WTC11 (cell line): ENCODE measurements at regions not wholly inside any gene's neighbourhood (a gene's known extent, or its start where the extent isn't known, plus 50 kb on each side); places are given as distances from the start of the nearest gene placed in this dataset.

Experiments
- CREB1 ChIP-seq: sonication (generic); formaldehyde crosslinking; IDR thresholded peaks from 2 replicates; pipeline ENCODE4 v1.8.0; 2023; ENCODE audit warnings: mild to moderate bottlenecking, missing genetic modification reagents
- CREM ChIP-seq: sonication (generic); formaldehyde crosslinking; IDR thresholded peaks from 2 replicates; pipeline ENCODE4 v1.8.1; 2022; ENCODE audit warnings: mild to moderate bottlenecking, missing genetic modification reagents, moderate library complexity
- ESRRA ChIP-seq: sonication (generic); formaldehyde crosslinking; IDR thresholded peaks from 2 replicates; pipeline ENCODE4 v1.8.1; 2022; ENCODE audit warnings: mild to moderate bottlenecking, missing genetic modification reagents, borderline replicate concordance
- ETV6 ChIP-seq: sonication (generic); formaldehyde crosslinking; IDR thresholded peaks from 2 replicates; pipeline ENCODE4 v1.8.1; 2022; ENCODE audit warnings: mild to moderate bottlenecking, missing genetic modification reagents
- NFATC4 ChIP-seq: fragments of 250-450 bp; sonication (Bioruptor Pico); IDR thresholded peaks from 2 replicates; pipeline ENCODE4 v1.9.0; 2021; ENCODE audit warnings: mild to moderate bottlenecking
- SP1 ChIP-seq: sonication (generic); formaldehyde crosslinking; conservative IDR thresholded peaks from 2 replicates; pipeline ENCODE4 v1.8.1; 2022; ENCODE audit warnings: missing genetic modification reagents
- TEAD4 ChIP-seq: sonication (generic); formaldehyde crosslinking; IDR thresholded peaks from 2 replicates; pipeline ENCODE4 v1.8.0; 2022; ENCODE audit warnings: mild to moderate bottlenecking, missing genetic modification reagents
- ZNF121 ChIP-seq: sonication (generic); formaldehyde crosslinking; IDR thresholded peaks from 2 replicates; pipeline ENCODE4 v1.8.0; 2023; ENCODE audit warnings: missing genetic modification reagents
- TF ChIP-seq, protein P1 (sequence below): fragments of 200-600 bp; IDR thresholded peaks from 2 replicates; pipeline ENCODE4 v1.8.0; 2022; ENCODE audit warnings: antibody characterized with exemption
- TF ChIP-seq, protein P2 (sequence below): sonication (generic); formaldehyde crosslinking; IDR thresholded peaks from 2 replicates; pipeline ENCODE4 v1.8.1; 2023; ENCODE audit warnings: mild to moderate bottlenecking, moderate library complexity, missing genetic modification reagents
- TF ChIP-seq, protein P3 (sequence below): sonication (generic); formaldehyde crosslinking; IDR thresholded peaks from 2 replicates; pipeline ENCODE4 v1.8.0; 2022; ENCODE audit warnings: mild to moderate bottlenecking, missing genetic modification reagents
- TF ChIP-seq, protein P4 (sequence below): sonication (generic); formaldehyde crosslinking; IDR thresholded peaks from 2 replicates; pipeline ENCODE4 v1.8.1; 2023; ENCODE audit warnings: mild to moderate bottlenecking, missing genetic modification reagents, moderate library complexity

DNA sequence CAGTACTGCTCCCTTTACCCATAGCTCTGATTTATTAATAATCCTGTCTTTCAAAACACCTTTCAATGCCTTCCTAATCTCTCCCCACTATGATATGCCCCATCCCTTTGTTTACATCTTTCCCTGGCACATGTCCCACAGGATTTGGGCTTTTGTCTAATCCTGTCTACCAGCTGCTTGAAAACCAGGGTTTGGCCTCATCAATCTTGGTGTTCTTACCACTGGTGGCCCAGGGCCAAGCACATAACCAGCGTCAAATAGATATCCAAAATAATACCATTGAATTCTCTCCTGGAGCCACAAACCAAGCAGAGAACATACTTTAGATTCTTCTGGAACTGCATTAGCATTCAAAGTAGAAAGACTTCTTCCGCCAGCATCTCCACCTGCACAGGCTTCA is 104.8 kb upstream of the PPP2R3A start:
- TF ChIP-seq, protein P1, sequence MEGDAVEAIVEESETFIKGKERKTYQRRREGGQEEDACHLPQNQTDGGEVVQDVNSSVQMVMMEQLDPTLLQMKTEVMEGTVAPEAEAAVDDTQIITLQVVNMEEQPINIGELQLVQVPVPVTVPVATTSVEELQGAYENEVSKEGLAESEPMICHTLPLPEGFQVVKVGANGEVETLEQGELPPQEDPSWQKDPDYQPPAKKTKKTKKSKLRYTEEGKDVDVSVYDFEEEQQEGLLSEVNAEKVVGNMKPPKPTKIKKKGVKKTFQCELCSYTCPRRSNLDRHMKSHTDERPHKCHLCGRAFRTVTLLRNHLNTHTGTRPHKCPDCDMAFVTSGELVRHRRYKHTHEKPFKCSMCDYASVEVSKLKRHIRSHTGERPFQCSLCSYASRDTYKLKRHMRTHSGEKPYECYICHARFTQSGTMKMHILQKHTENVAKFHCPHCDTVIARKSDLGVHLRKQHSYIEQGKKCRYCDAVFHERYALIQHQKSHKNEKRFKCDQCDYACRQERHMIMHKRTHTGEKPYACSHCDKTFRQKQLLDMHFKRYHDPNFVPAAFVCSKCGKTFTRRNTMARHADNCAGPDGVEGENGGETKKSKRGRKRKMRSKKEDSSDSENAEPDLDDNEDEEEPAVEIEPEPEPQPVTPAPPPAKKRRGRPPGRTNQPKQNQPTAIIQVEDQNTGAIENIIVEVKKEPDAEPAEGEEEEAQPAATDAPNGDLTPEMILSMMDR: no peak
- TF ChIP-seq TEAD4 (CRISPR knock-in tag) (no peak), NFATC4 (CRISPR knock-in tag) (no peak), SP1 (CRISPR knock-in tag) (no peak), ETV6 (CRISPR knock-in tag) (no peak), ESRRA (no peak), ZNF121 (CRISPR knock-in tag) (no peak), CREB1 (CRISPR knock-in tag) (no peak), CREM (no peak)
- TF ChIP-seq, protein P2, sequence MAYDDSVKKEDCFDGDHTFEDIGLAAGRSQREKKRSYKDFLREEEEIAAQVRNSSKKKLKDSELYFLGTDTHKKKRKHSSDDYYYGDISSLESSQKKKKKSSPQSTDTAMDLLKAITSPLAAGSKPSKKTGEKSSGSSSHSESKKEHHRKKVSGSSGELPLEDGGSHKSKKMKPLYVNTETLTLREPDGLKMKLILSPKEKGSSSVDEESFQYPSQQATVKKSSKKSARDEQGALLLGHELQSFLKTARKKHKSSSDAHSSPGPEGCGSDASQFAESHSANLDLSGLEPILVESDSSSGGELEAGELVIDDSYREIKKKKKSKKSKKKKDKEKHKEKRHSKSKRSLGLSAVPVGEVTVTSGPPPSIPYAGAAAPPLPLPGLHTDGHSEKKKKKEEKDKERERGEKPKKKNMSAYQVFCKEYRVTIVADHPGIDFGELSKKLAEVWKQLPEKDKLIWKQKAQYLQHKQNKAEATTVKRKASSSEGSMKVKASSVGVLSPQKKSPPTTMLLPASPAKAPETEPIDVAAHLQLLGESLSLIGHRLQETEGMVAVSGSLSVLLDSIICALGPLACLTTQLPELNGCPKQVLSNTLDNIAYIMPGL (CRISPR knock-in tag): no peak
- TF ChIP-seq, protein P3, sequence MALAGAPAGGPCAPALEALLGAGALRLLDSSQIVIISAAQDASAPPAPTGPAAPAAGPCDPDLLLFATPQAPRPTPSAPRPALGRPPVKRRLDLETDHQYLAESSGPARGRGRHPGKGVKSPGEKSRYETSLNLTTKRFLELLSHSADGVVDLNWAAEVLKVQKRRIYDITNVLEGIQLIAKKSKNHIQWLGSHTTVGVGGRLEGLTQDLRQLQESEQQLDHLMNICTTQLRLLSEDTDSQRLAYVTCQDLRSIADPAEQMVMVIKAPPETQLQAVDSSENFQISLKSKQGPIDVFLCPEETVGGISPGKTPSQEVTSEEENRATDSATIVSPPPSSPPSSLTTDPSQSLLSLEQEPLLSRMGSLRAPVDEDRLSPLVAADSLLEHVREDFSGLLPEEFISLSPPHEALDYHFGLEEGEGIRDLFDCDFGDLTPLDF (CRISPR knock-in tag): no peak
- TF ChIP-seq, protein P4, sequence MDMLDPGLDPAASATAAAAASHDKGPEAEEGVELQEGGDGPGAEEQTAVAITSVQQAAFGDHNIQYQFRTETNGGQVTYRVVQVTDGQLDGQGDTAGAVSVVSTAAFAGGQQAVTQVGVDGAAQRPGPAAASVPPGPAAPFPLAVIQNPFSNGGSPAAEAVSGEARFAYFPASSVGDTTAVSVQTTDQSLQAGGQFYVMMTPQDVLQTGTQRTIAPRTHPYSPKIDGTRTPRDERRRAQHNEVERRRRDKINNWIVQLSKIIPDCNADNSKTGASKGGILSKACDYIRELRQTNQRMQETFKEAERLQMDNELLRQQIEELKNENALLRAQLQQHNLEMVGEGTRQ (CRISPR knock-in tag): no peak
